Keratinocyte (primary cell): ENCODE measurements at regions not wholly inside any gene's neighbourhood (a gene's known extent, or its start where the extent isn't known, plus 50 kb on each side); places are given as distances from the start of the nearest gene placed in this dataset.

ENCODE experiments used
- EZH2 ChIP-seq: IDR thresholded peaks from one replicate; pipeline ENCODE4 v1.6.1; 2012; ENCODE audit warnings: inconsistent platforms, mild to moderate bottlenecking, low read length, moderate library complexity
- TF ChIP-seq, protein P1 (sequence below), 3 experiments: IDR thresholded peaks in 1 of 3; conservative IDR thresholded peaks in 1 of 3; optimal IDR thresholded peaks in 1 of 3; 2 replicates in 2 of 3; 3 replicates in 1 of 3; pipeline versions ENCODE3 to v1.5.1; 2011; ENCODE audit warnings: low read length in 3 of 3, mild to moderate bottlenecking in 3 of 3, moderate library complexity in 2 of 3, control low read depth in 1 of 3, inconsistent platforms in 1 of 3; ENCODE audit not compliant: insufficient read depth in 2 of 3; ENCODE audit errors: extremely low read depth in 1 of 3

DNA sequence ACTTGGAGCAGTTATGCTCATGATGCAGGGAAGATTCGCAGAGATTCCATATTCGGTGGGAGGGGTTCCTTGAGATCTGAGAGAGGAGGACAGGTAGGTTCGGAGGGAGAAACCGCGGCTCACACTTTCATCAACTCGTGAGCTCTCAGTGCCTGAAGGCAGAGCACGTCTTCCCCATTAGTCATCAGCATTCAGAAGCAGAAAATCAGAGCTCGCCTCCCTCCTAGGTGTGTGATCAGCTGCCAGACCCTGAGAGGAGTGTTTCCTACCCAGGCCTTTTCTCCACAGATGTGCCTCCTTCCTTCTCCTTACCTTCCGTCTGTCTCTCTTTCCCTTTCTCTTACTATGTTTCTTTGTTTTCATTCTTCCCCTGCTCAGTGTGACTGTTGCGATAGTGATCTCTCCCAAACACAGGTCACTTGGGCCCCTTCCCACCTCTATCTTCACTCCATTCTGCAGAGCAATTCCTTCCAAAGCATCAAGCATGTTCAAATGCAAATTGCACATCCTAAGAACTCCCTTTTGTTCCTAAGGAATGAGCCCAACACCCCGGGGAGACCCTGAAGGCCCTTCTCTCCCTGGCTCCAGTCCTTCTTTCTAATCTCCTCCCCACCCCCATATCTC, 389.5 kb downstream of the UQCRFS1 start:
- TF ChIP-seq, protein P1, sequence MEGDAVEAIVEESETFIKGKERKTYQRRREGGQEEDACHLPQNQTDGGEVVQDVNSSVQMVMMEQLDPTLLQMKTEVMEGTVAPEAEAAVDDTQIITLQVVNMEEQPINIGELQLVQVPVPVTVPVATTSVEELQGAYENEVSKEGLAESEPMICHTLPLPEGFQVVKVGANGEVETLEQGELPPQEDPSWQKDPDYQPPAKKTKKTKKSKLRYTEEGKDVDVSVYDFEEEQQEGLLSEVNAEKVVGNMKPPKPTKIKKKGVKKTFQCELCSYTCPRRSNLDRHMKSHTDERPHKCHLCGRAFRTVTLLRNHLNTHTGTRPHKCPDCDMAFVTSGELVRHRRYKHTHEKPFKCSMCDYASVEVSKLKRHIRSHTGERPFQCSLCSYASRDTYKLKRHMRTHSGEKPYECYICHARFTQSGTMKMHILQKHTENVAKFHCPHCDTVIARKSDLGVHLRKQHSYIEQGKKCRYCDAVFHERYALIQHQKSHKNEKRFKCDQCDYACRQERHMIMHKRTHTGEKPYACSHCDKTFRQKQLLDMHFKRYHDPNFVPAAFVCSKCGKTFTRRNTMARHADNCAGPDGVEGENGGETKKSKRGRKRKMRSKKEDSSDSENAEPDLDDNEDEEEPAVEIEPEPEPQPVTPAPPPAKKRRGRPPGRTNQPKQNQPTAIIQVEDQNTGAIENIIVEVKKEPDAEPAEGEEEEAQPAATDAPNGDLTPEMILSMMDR (optimal IDR thresholded peaks at IDR 0.05 in 1 of 3, IDR thresholded peaks at IDR 0.05 in 1 of 3, conservative IDR thresholded peaks at IDR 0.05 in 1 of 3; ENCODE audit: extremely low read depth in 1 of 3, insufficient read depth in 2 of 3, low read length in 3 of 3): no peak
- no peak for TF ChIP-seq EZH2
